Right atrium auricular region (tissue), 2 donors: ENCODE measurements at regions not wholly inside any gene's neighbourhood (a gene's known extent, or its start where the extent isn't known, plus 50 kb on each side); places are given as distances from the start of the nearest gene placed in this dataset.

Source experiments
- DNase-seq: peaks from one replicate; pipeline ENCODE4 v3.0.0-alpha.2; 2019; ENCODE audit warnings: low spot score
- H3K27ac ChIP-seq, 2 donors: fragments of 200-600 bp; sonication (generic); 1 replicate in 1 of 2; 2 replicates in 1 of 2; pipeline ENCODE4 v1.5.1; 2016 to 2019
- H3K27me3 ChIP-seq, 2 donors: fragments of 200-600 bp; sonication (generic); one replicate each; pipeline versions ENCODE4 v1.5.1 to v1.6.0; 2017 to 2019
- H3K36me3 ChIP-seq: fragments of 200-600 bp; sonication (generic); one replicate; pipeline ENCODE4 v1.5.1; 2016
- H3K4me1 ChIP-seq, 2 donors: fragments of 200-600 bp; sonication (generic); one replicate each; pipeline versions ENCODE4 v1.5.1 to v1.6.0; 2017 to 2019
- H3K4me3 ChIP-seq, 2 donors: fragments of 200-600 bp; sonication (generic); 1 replicate in 1 of 2; 2 replicates in 1 of 2; pipeline ENCODE4 v1.5.1; 2017 to 2019; ENCODE audit warnings: mild to moderate bottlenecking in 1 of 2, moderate library complexity in 1 of 2
- H3K9me3 ChIP-seq, 2 donors: fragments of 200-600 bp; sonication (generic); one replicate each; pipeline ENCODE4 v1.5.1; 2019
- CTCF ChIP-seq, 2 donors: fragments of 200-600 bp; sonication (generic); IDR thresholded peaks; one replicate each; pipeline ENCODE4 v1.5.1; 2019; ENCODE audit warnings: antibody characterized with exemption in 2 of 2

- no peaks in the 10 kb centered on the region for H3K9me3 ChIP-seq
- no peaks in the 10 kb centered on the region for H3K36me3 ChIP-seq
- DNase-seq, result no peak
- TF ChIP-seq CTCF (IDR thresholded peaks at IDR 0.05), result no peak
- H3K4me1 ChIP-seq, result no peaks in the 10 kb centered on the region
- no peak overlapping the region for H3K4me3 ChIP-seq
- H3K27ac ChIP-seq, result no peak overlapping the region
- no peaks in the 10 kb centered on the region for H3K27me3 ChIP-seq
These were observed 1268.2 kb upstream of the TMEM132C start for GRCh38 chr12:126998747-126999285.

- H3K27ac ChIP-seq, result no peak overlapping the region
- no peaks in the 10 kb centered on the region for H3K36me3 ChIP-seq
- H3K4me3 ChIP-seq, result no peak overlapping the region
- H3K4me1 ChIP-seq, result no peaks in the 10 kb centered on the region
- no peaks in the 10 kb centered on the region for H3K27me3 ChIP-seq
- TF ChIP-seq CTCF (IDR thresholded peaks at IDR 0.05), result no peak
- no peak for DNase-seq
- H3K9me3 ChIP-seq, result no peaks in the 10 kb centered on the region
These were observed 1267.6 kb upstream of the TMEM132C start for GRCh38 chr12:126999352-126999751.

GRCh38 chr12:127005406-127005805, 1261.6 kb upstream of the TMEM132C start:
- no peak for TF ChIP-seq CTCF (IDR thresholded peaks at IDR 0.05)
- Histone ChIP-seq H3K27ac (no peak overlapping the region), H3K27me3 (no peaks in the 10 kb centered on the region), H3K9me3 (no peaks in the 10 kb centered on the region), H3K4me1 (no peaks in the 10 kb centered on the region), H3K4me3 (no peak overlapping the region), H3K36me3 (no peaks in the 10 kb centered on the region)
- DNase-seq, result no peak

- DNase-seq, result no peak
- Histone ChIP-seq H3K36me3 (no peaks in the 10 kb centered on the region), H3K27me3 (no peaks in the 10 kb centered on the region)
These were observed 1260.0 kb upstream of the TMEM132C start for GRCh38 chr12:127006972-127007371.

GRCh38 chr12:127008755-127009403, 1258.1 kb upstream of the TMEM132C start:
- no peaks in the 10 kb centered on the region for H3K27me3 ChIP-seq

More at GRCh38 chr12:127006972-127007371, 1260.0 kb upstream of the TMEM132C start:
- Histone ChIP-seq H3K4me3 (no peak overlapping the region), H3K4me1 (no peaks in the 10 kb centered on the region), H3K9me3 (no peaks in the 10 kb centered on the region), H3K27ac (no peak overlapping the region)
- TF ChIP-seq CTCF (IDR thresholded peaks at IDR 0.05), result no peak

More at GRCh38 chr12:127008755-127009403, 1258.1 kb upstream of the TMEM132C start:
- DNase-seq, result no peak
- Histone ChIP-seq H3K36me3 (no peaks in the 10 kb centered on the region), H3K9me3 (no peaks in the 10 kb centered on the region), H3K4me3 (no peak overlapping the region), H3K27ac (no peak overlapping the region), H3K4me1 (no peaks in the 10 kb centered on the region)
- TF ChIP-seq CTCF (IDR thresholded peaks at IDR 0.05), result no peak
